H1 (cell line): ENCODE measurements at regions not wholly inside any gene's neighbourhood (a gene's known extent, or its start where the extent isn't known, plus 50 kb on each side); places are given as distances from the start of the nearest gene placed in this dataset.

Source experiments
- CTCF ChIA-PET: fragments of 300-600 bp; sonication (Branson Sonifier 250); formaldehyde crosslinking; loops from one replicate; lab custom pipeline; 2021; ENCODE audit not compliant: partially characterized antibody; lab: Charles Lee
- POLR2A ChIA-PET: fragments of 300-600 bp; sonication (Branson Sonifier 250); formaldehyde crosslinking; loops from one replicate; lab custom pipeline; 2021; ENCODE audit warnings: inconsistent platforms; ENCODE audit not compliant: partially characterized antibody; lab: Charles Lee
- DNase-seq, 2 experiments: peaks; one replicate each; pipeline versions ENCODE4 v3.0.0 to v3.0.0-alpha.2; 2010 to 2022; ENCODE audit warnings: low spot score in 2 of 2, low read depth in 1 of 2, mixed read lengths in 1 of 2
- FAIRE-seq: peaks from 2 replicates; lab custom pipeline; 2011; peaks lifted over from hg19 to GRCh38; lab: Jason Lieb, UNC
- H2AFZ ChIP-seq: 2 replicates; pipeline ENCODE4 v1.8.1; 2012; ENCODE audit warnings: low read length, inconsistent platforms
- H2AK5ac ChIP-seq: 2 replicates; pipeline ENCODE4 v1.6.1; 2013; ENCODE audit warnings: low read depth, low read length
- H2BK120ac ChIP-seq: replicated peaks from 2 replicates; pipeline ENCODE3; 2013; ENCODE audit warnings: low read depth, low read length, inconsistent platforms
- H2BK12ac ChIP-seq: 2 replicates; pipeline ENCODE4 v1.6.1; 2013; ENCODE audit warnings: low read depth, low read length
- H2BK15ac ChIP-seq: 2 replicates; pipeline ENCODE4 v1.6.1; 2013; ENCODE audit warnings: low read length
- H2BK20ac ChIP-seq: 2 replicates; pipeline ENCODE4 v1.6.1; 2013; ENCODE audit warnings: low read length
- H2BK5ac ChIP-seq: 2 replicates; pipeline ENCODE4 v1.6.1; 2013; ENCODE audit warnings: low read depth, low read length
- H3K14ac ChIP-seq: 2 replicates; pipeline ENCODE4 v1.6.1; 2013; ENCODE audit warnings: inconsistent platforms; ENCODE audit not compliant: insufficient read length
- H3K18ac ChIP-seq: 2 replicates; pipeline ENCODE4 v1.6.1; 2013; ENCODE audit warnings: low read length; ENCODE audit errors: extremely low read depth
- H3K23ac ChIP-seq: 2 replicates; pipeline ENCODE4 v1.6.1; 2013; ENCODE audit warnings: inconsistent platforms; ENCODE audit not compliant: insufficient read length
- H3K23me2 ChIP-seq: 2 replicates; pipeline ENCODE4 v1.6.1; 2013; ENCODE audit warnings: low read depth, low read length
- H3K27ac ChIP-seq: 2 replicates; pipeline ENCODE4 v1.6.1; 2011; ENCODE audit warnings: low read depth, low read length, inconsistent platforms
- H3K27me3 ChIP-seq, 4 experiments: replicated peaks in 1 of 4; 1 replicate in 1 of 4; 2 replicates in 3 of 4; pipeline versions ENCODE4 v1.6.1 to v1.8.1; 2011 to 2013; ENCODE audit warnings: low read length in 3 of 4, mild to moderate bottlenecking in 3 of 4, inconsistent platforms in 2 of 4, mixed read lengths in 2 of 4, moderate library complexity in 1 of 4; ENCODE audit not compliant: control insufficient read depth in 3 of 4, insufficient read depth in 3 of 4; ENCODE audit errors: extremely low read depth in 1 of 4
- H3K36me3 ChIP-seq, 4 experiments: 2 replicates each; pipeline versions ENCODE4 v1.6.1 to v1.8.1; 2011 to 2013; ENCODE audit warnings: mild to moderate bottlenecking in 4 of 4, low read length in 3 of 4, moderate library complexity in 2 of 4, control low read depth in 1 of 4, inconsistent platforms in 1 of 4; ENCODE audit not compliant: insufficient read depth in 4 of 4, control insufficient read depth in 2 of 4
- H3K4ac ChIP-seq: replicated peaks from 2 replicates; pipeline ENCODE3; 2013; ENCODE audit warnings: low read length, low read depth, mixed read lengths, inconsistent platforms; ENCODE audit not compliant: insufficient read length
- H3K4me1 ChIP-seq, 4 experiments: replicated peaks in 1 of 4; 1 replicate in 1 of 4; 2 replicates in 3 of 4; pipeline versions ENCODE4 v1.6.1 to v1.8.1; 2011 to 2013; ENCODE audit warnings: low read length in 3 of 4, inconsistent platforms in 2 of 4, mixed read lengths in 1 of 4; ENCODE audit not compliant: insufficient read depth in 4 of 4, control insufficient read depth in 3 of 4
- H3K4me2 ChIP-seq, 2 experiments: 2 replicates each; pipeline versions ENCODE4 v1.6.1 to v1.8.1; 2011 to 2013; ENCODE audit warnings: low read depth in 2 of 2, low read length in 2 of 2, control low read depth in 1 of 2, inconsistent platforms in 1 of 2, mild to moderate bottlenecking in 1 of 2; ENCODE audit not compliant: insufficient read depth in 1 of 2
- H3K4me3 ChIP-seq, 4 experiments: fragments of 200-600, 300-600 bp in 1 of 4; sonication (generic), shearing (Covaris generic), sonication (Bioruptor Twin) in 1 of 4; 2 replicates each; pipeline versions ENCODE4 v1.5.1 to v1.8.1; 2011 to 2016; ENCODE audit warnings: low read length in 4 of 4, low read depth in 3 of 4, control low read depth in 2 of 4, inconsistent platforms in 2 of 4, mild to moderate bottlenecking in 2 of 4, mixed read lengths in 1 of 4, moderate library complexity in 1 of 4; ENCODE audit not compliant: insufficient read depth in 2 of 4; ENCODE audit errors: extremely low read depth in 1 of 4
- H3K56ac ChIP-seq: replicated peaks from 2 replicates; pipeline ENCODE3; 2013; ENCODE audit warnings: low read depth, mild to moderate bottlenecking, mixed read lengths, low read length, inconsistent platforms; ENCODE audit not compliant: insufficient read length
- H3K79me1 ChIP-seq: 2 replicates; pipeline ENCODE4 v1.6.1; 2013; ENCODE audit warnings: low read depth, low read length, control low read depth
- H3K79me2 ChIP-seq, 2 experiments: 2 replicates each; pipeline versions ENCODE4 v1.6.1 to v1.8.1; 2012 to 2013; ENCODE audit warnings: low read length in 2 of 2, mild to moderate bottlenecking in 2 of 2, inconsistent platforms in 1 of 2; ENCODE audit not compliant: insufficient read depth in 2 of 2, control insufficient read depth in 1 of 2
- H3K9ac ChIP-seq, 4 experiments: replicated peaks in 1 of 4; 1 replicate in 1 of 4; 2 replicates in 3 of 4; pipeline versions ENCODE4 v1.6.1 to v1.8.1; 2011 to 2013; ENCODE audit warnings: low read depth in 3 of 4, low read length in 3 of 4, control low read depth in 2 of 4, mild to moderate bottlenecking in 2 of 4, moderate library complexity in 2 of 4, inconsistent platforms in 1 of 4; ENCODE audit errors: extremely low read depth in 1 of 4
- H3K9me3 ChIP-seq, 2 experiments: 2 replicates each; pipeline versions ENCODE4 v1.6.1 to v1.8.1; 2012 to 2013; ENCODE audit warnings: mild to moderate bottlenecking in 2 of 2, moderate library complexity in 2 of 2, control low read depth in 1 of 2, inconsistent platforms in 1 of 2, low read depth in 1 of 2, low read length in 1 of 2, mixed read lengths in 1 of 2; ENCODE audit not compliant: insufficient read depth in 2 of 2
- H4K20me1 ChIP-seq, 2 experiments: replicated peaks in 1 of 2; 2 replicates each; pipeline versions ENCODE3 to v1.8.1; 2011 to 2013; ENCODE audit warnings: inconsistent platforms in 2 of 2, low read length in 2 of 2, mild to moderate bottlenecking in 1 of 2; ENCODE audit not compliant: insufficient read depth in 2 of 2, control insufficient read depth in 1 of 2
- H4K5ac ChIP-seq: 2 replicates; pipeline ENCODE4 v1.6.1; 2013; ENCODE audit warnings: low read length, low read depth, mixed read lengths, inconsistent platforms; ENCODE audit not compliant: insufficient read length
- H4K8ac ChIP-seq: 2 replicates; pipeline ENCODE4 v1.8.0; 2013; ENCODE audit warnings: mild to moderate bottlenecking, moderate library complexity, low read length, inconsistent platforms; ENCODE audit not compliant: insufficient read depth; ENCODE audit errors: extremely low read depth
- H4K91ac ChIP-seq: replicated peaks from 2 replicates; pipeline ENCODE3; 2013; ENCODE audit warnings: low read length, mixed read lengths, inconsistent platforms; ENCODE audit not compliant: insufficient read length
- BRCA1 ChIP-seq: IDR thresholded peaks from 2 replicates; pipeline ENCODE4 v1.6.1; 2012; ENCODE audit warnings: low read depth, low read length, improper control_type of control experiment
- CHD2 ChIP-seq: IDR thresholded peaks from 2 replicates; pipeline ENCODE4 v1.6.1; 2012; ENCODE audit warnings: low read length, improper control_type of control experiment
- EZH2 ChIP-seq: fragments of 200-600 bp; sonication (generic); IDR thresholded peaks from 2 replicates; pipeline ENCODE4 v1.7.1; 2012; ENCODE audit warnings: low read depth, mild to moderate bottlenecking, moderate library complexity, low read length, inconsistent platforms; ENCODE audit not compliant: severe bottlenecking
- GABPA ChIP-seq: IDR thresholded peaks from 2 replicates; pipeline ENCODE4 v1.6.1; 2011; ENCODE audit warnings: mild to moderate bottlenecking, low read length, moderate library complexity, borderline replicate concordance; ENCODE audit not compliant: insufficient read depth
- NANOG ChIP-seq: IDR thresholded peaks from 2 replicates; pipeline ENCODE4 v1.6.1; 2011; ENCODE audit warnings: low read length, low read depth, mild to moderate bottlenecking, inconsistent platforms; ENCODE audit not compliant: insufficient read depth, poor library complexity, severe bottlenecking
- PHF8 ChIP-seq: fragments of 200-600 bp; sonication (generic); conservative IDR thresholded peaks from 2 replicates; pipeline ENCODE4 v1.7.1; 2012; ENCODE audit warnings: low read depth, mild to moderate bottlenecking, inconsistent platforms, low read length, moderate library complexity
- RFX5 ChIP-seq: IDR thresholded peaks from 2 replicates; pipeline ENCODE4 v1.6.1; 2011; ENCODE audit warnings: low read depth, low read length, improper control_type of control experiment, borderline replicate concordance
- RNF2 ChIP-seq: fragments of 200-900, 300-1000 bp; sonication (generic); IDR thresholded peaks from 2 replicates; pipeline ENCODE4 v1.7.1; 2016; ENCODE audit warnings: borderline replicate concordance, low read depth, mild to moderate bottlenecking, antibody characterized with exemption, low read length; ENCODE audit not compliant: poor library complexity, severe bottlenecking; ENCODE audit errors: missing control alignments
- SAP30 ChIP-seq: fragments of 300-600 bp; sonication (generic); IDR thresholded peaks from 2 replicates; pipeline ENCODE4 v1.7.1; 2012; ENCODE audit warnings: low read length, moderate library complexity, mild to moderate bottlenecking, inconsistent platforms; ENCODE audit not compliant: insufficient read depth, insufficient replicate concordance
- TBP ChIP-seq: IDR thresholded peaks from 2 replicates; pipeline ENCODE4 v1.6.1; 2011; ENCODE audit warnings: low read depth, low read length, improper control_type of control experiment
- TCF12 ChIP-seq: IDR thresholded peaks from 2 replicates; pipeline ENCODE4 v1.6.1; 2011; ENCODE audit warnings: low read depth, mild to moderate bottlenecking, low read length
- YY1 ChIP-seq: IDR thresholded peaks from 2 replicates; pipeline ENCODE4 v1.6.1; 2011; ENCODE audit warnings: low read depth, mild to moderate bottlenecking, low read length
- WGBS, 2 experiments: shearing (Covaris generic) in 1 of 2; methylation state at CpG; one replicate each; pipeline versions ENCODE4 v1.1.6 to v1.1.7; 2013 to 2015; ENCODE audit warnings: low lambda C conversion rate in 2 of 2, mixed read lengths in 2 of 2, inconsistent platforms in 1 of 2, low coverage in 1 of 2, missing lambda C conversion rate in 1 of 2; ENCODE audit not compliant: insufficient replicate concordance in 2 of 2, insufficient coverage in 1 of 2, insufficient read length in 1 of 2; ENCODE audit errors: extremely low coverage in 1 of 2, missing lambda C conversion rate in 1 of 2; 5-methylcytosine and 5-hydroxymethylcytosine counted together

DNA sequence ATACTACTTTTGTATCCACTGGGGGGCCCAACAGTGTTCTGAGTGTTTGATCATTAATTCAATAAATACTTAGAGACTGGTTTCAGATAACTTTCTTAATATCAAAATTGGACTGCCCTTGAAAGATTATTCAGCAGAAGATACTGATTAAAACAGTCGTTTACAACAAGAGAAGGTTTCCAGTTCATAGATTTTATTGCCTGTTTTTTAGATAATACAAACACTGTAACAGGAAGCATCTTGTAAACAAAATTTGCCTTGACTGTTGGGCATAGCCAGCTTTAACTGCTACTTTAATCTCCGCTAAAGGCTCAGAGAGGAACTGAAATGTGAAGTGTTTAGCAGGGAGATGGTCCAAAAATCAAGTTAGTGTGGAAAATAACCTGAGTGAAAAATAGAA is 1168.7 kb upstream of the NUDT12 start:
- Histone ChIP-seq H2BK120ac (no peak overlapping the region), H3K4me1 (no peaks in the 10 kb centered on the region), H2BK12ac (no peak overlapping the region), H3K4ac (no peak overlapping the region), H3K36me3 (no peaks in the 10 kb centered on the region), H3K9ac (no peak overlapping the region), H3K9me3 (no peaks in the 10 kb centered on the region), H2AK5ac (no peak overlapping the region), H3K56ac (no peak overlapping the region), H4K20me1 (no peaks in the 10 kb centered on the region), H3K27ac (no peak overlapping the region), H3K18ac (no peak overlapping the region), H4K5ac (no peak overlapping the region), H2BK5ac (no peak overlapping the region), H2AFZ (no peak overlapping the region), H3K4me2 (no peak overlapping the region), H3K23ac (no peak overlapping the region), H3K27me3 (no peaks in the 10 kb centered on the region), H2BK20ac (no peak overlapping the region), H4K8ac (no peak overlapping the region), H3K79me1 (no peaks in the 10 kb centered on the region), H3K14ac (no peak overlapping the region), H3K23me2 (no peaks in the 10 kb centered on the region), H4K91ac (no peak overlapping the region), H3K79me2 (no peaks in the 10 kb centered on the region), H2BK15ac (no peak overlapping the region), H3K4me3 (no peak overlapping the region)
- FAIRE-seq (no peak), DNase-seq (no peak)
- WGBS, 2 experiments = 90% methylated on average over 2 of the region's 2 CpGs; no CpG with 5 or more reads in 1 of the 2 experiments
- CTCF ChIA-PET = interaction anchor here (1.4 kb wide), 1 partner anchor 17 kb away, joined by 4 read pairs; no protein-coding TSS in a partner anchor
- POLR2A ChIA-PET = no interaction called here
- no peak for TF ChIP-seq EZH2
- TF ChIP-seq CHD2 = no peak
- no peak for TF ChIP-seq RNF2
- no peak for TF ChIP-seq TBP
- no peak for TF ChIP-seq BRCA1
- no peak for TF ChIP-seq TCF12
- no peak for TF ChIP-seq SAP30
- no peak for TF ChIP-seq PHF8
- TF ChIP-seq NANOG = no peak
- TF ChIP-seq GABPA = no peak
- TF ChIP-seq YY1 = no peak
- no peak for TF ChIP-seq RFX5
